ENCODE measurements at regions not wholly inside any gene's neighbourhood (a gene's known extent, or its start where the extent isn't known, plus 50 kb on each side); places are given as distances from the start of the nearest gene placed in this dataset.

DNA sequence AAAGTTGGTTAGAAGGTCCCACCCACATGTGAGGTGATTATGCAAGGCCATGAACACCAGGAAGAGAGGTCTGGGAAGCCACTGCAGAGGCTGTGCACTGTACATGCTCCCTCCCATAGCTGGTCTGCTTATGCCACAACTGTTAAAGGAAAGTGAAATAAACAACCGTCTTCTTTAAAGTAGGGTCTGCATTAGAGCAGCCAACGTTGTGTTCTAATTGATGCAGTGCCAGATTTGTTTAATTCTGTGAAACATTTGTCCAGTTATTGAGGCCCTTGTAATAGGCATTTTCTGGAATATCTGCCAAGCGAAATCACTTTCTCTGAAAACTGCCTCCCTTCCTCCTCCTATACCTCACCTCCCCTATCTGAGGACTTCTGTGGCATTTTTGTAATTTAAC lies 224.0 kb upstream of the LNX1 start:
- TF ChIP-seq SRF (IDR thresholded peaks at IDR 0.05; ENCODE audit: low read depth), result no peak
- TF ChIP-seq SIN3A (IDR thresholded peaks at IDR 0.05; ENCODE audit: low read depth), result no peak
- no peak for TF ChIP-seq CEBPB (IDR thresholded peaks at IDR 0.05; ENCODE audit: low read depth)
- TF ChIP-seq POLR2AphosphoS5 (IDR thresholded peaks at IDR 0.05; ENCODE audit: low read depth, low read length), result no peak
- TF ChIP-seq, protein P1, sequence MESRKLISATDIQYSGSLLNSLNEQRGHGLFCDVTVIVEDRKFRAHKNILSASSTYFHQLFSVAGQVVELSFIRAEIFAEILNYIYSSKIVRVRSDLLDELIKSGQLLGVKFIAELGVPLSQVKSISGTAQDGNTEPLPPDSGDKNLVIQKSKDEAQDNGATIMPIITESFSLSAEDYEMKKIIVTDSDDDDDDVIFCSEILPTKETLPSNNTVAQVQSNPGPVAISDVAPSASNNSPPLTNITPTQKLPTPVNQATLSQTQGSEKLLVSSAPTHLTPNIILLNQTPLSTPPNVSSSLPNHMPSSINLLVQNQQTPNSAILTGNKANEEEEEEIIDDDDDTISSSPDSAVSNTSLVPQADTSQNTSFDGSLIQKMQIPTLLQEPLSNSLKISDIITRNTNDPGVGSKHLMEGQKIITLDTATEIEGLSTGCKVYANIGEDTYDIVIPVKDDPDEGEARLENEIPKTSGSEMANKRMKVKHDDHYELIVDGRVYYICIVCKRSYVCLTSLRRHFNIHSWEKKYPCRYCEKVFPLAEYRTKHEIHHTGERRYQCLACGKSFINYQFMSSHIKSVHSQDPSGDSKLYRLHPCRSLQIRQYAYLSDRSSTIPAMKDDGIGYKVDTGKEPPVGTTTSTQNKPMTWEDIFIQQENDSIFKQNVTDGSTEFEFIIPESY (IDR thresholded peaks at IDR 0.05; ENCODE audit: extremely low read depth, insufficient replicate concordance, low read length), result no peak
- TF ChIP-seq EZH2 (IDR thresholded peaks at IDR 0.05), result no peak
- TF ChIP-seq MAX (IDR thresholded peaks at IDR 0.05), result no peak
- TF ChIP-seq REST (IDR thresholded peaks at IDR 0.05; ENCODE audit: low read depth), result no peak
- no peak overlapping the region for H3K4me3 ChIP-seq (replicated peaks in 1 of 2; ENCODE audit: low read depth in 1 of 2, low read length in 2 of 2)
- H3K4me1 ChIP-seq (ENCODE audit: control insufficient read depth in 1 of 2, insufficient read depth in 2 of 2, low read length in 2 of 2), result no peaks in the 10 kb centered on the region
- no peak for DNase-seq (ENCODE audit: low read depth, low spot score)
- CTCF ChIA-PET, result no interaction called here
- POLR2A ChIA-PET, result no interaction called here
- intact Hi-C loops (cut with micrococcal nuclease), result no loop called here
- BruUV-seq (replicated peaks), result no TSS peak
- no peaks in the 10 kb centered on the region for H3K9me2 ChIP-seq (ENCODE audit: insufficient read depth)
- H4K20me1 ChIP-seq (ENCODE audit: insufficient read depth), result no peaks in the 10 kb centered on the region
- no peaks in the 10 kb centered on the region for H3K36me3 ChIP-seq (ENCODE audit: control insufficient read depth in 1 of 2, insufficient read depth in 2 of 2, low read length in 2 of 2)
- 0 out of 2 replicates have a peak, but pooled peaks cover under 1% of the 10 kb centered on the region for H3K27me3 ChIP-seq (ENCODE audit: insufficient read depth, low read length)
- no peaks in the 10 kb centered on the region for H3K9me3 ChIP-seq (ENCODE audit: control insufficient read depth in 1 of 2, insufficient read depth in 1 of 2, low read depth in 1 of 2, low read length in 2 of 2)
- no peak overlapping the region for H3K9ac ChIP-seq (ENCODE audit: low read length)
- no peak overlapping the region for H2AFZ ChIP-seq (ENCODE audit: low read depth, low read length, poor library complexity, severe bottlenecking)
- RAD21 ChIA-PET (ENCODE audit: low non-redundant PET in 1 of 2, low total read pairs in 2 of 2, uncharacterized antibody in 2 of 2, unreplicated experiment in 2 of 2), result no interaction called here
- H3K27ac ChIP-seq (ENCODE audit: low read depth, low read length), result no peak overlapping the region
- H3K79me2 ChIP-seq (ENCODE audit: insufficient read depth, low read length), result no peaks in the 10 kb centered on the region
- no peak for ATAC-seq
- no peak overlapping the region for H3K4me2 ChIP-seq (ENCODE audit: low read length)

Data from HCT116 (cell line).